NCI-H2081 (cell line): ENCODE measurements at regions not wholly inside any gene's neighbourhood (a gene's known extent, or its start where the extent isn't known, plus 50 kb on each side); places are given as distances from the start of the nearest gene placed in this dataset.

Experiments
- DNase-seq, 2 experiments: peaks; one replicate each; lab custom pipeline; 2025; lab: John Stamatoyannopoulos, UW

DNA sequence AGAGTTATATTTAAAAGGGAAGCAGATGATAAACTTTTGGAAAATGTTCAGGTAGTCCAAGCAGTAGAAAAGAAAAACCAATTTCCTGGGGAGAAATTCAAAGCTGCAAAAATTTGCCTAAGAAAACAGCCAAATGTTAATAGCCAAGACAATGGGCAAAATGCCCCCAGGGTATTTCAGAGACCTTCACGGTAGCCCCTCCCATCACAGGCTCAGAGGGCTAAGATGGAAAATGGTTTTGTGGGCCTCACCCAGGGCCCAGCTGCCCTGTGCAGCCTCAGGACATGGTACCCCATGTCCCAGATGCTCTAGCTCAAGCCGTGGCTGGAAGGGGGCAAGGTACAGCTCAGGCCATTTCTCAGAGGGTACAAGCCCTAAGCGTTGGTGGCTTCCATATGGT is 391.0 kb downstream of the ZIC4 start:
- no peak for DNase-seq

DNA sequence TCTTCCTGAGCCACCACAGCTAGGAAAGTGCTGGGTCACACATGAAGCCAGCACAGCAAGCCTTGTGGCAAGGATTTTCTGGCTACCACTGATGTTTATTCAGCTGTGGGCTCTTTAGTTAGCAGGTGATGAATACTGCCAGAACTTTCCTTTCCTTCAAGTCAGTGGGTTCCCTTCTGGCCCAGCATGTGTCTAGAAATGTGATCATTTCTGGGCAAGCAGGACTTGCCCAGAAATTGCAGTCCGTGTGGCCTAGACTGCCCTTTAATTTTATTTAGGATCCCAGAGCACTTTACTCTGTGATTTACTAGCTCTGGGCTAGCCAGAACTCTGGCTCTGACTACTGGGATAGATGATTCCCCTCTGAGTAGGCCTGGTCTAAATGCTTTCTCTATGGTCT is 397.5 kb downstream of the ZIC4 start:
- peak in 1 of 2 experiments; percentile 42 for DNase-seq

DNA sequence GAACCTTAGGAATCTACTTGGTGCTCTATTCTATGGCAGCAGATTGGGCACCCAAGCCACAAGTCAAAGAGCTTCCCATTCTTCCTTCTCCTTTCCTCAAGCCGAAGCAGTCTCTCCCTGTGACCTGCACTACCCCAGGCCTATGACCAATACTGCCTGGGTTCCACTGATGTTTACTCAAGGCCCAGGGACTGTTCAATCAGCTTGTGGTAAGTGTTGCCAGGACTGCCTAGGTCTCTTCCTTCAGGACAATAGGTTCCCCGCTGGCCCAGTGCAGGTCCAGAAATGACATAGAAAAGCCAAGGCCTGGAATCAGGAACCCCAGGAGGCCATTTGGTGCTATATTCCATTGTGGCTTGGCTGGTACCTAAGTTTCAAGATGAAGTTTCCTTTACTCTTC is 397.9 kb downstream of the ZIC4 start:
- DNase-seq: no peak

DNA sequence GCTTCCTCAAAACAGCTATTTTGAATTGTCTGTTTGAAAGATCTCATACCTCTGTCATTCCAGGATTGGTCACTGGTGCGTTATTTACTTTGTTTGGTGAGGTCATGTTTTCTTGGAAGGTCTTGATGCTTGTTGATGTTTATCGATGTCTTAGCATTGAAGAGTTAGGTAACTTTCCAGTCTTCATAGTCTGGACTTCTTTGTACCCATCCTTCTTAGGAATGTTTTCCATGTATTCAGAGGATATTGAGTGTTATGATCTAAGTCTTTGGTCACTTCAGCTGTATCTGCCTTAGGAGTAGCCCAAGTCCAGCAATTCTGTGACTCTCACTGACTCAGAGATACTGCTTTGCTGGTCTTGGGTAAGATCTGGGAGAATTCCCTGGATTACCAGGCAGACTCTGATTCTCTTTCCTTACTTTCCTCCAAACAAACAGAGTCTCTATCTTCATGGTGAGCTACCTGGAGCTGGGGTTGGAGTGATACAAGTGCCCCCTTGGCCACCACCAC is 398.6 kb downstream of the ZIC4 start:
- no peak for DNase-seq

DNA sequence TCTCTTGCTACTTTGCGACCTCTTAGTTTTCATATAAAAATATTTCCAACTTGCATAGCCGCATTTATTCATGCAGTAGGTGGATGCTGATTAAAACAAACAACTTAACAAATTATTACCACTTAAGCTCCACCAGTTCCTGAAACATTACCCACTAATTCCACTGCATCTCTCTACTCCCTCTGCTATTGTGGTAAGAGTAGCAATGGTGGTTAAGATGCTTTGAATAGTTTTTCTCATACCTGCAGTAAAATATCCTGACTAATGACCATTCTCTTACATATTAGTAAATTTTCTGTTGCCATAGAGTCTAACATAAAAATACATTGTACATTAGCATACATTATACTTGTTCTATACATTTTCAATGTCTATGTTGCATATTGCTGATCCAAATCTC is 397.6 kb upstream of the PLSCR5 start:
- no peak for DNase-seq

DNA sequence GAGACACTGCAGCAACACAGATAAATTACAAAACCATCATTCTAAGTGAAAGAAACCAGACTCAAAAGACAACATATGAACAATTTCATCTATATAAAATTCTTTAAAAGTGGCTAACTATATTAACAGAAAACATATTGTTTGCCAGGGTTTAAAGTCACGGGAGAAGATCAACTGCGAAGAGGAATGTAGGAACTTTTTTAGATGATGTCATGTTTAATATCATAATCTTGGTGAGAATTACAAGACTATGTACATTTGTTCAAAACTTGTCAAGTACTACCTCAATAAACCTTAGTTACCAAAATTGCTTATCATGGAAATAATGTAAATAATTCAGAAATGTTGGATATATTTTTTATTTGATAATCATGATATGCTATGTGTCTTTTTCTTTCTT is 395.1 kb upstream of the PLSCR5 start:
- DNase-seq: no peak

DNA sequence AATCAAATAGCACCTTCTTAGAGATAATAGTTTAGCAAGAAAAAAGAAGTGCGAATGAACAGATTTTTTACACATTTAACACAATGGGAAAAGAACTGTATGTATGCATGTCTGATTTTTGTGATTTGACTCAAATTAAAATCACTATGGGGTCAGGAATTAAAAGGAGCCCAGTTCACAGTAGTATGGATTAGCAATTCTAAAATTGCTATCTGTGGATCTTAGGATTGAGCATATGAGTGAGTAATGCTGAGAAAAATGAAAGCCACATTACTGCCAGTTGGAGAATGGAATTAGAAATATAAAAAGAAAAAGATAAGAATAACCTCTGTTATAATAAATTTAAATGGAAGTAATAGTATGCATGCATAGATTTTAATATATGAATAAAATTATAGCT is 386.8 kb upstream of the PLSCR5 start:
- DNase-seq: no peak

DNA sequence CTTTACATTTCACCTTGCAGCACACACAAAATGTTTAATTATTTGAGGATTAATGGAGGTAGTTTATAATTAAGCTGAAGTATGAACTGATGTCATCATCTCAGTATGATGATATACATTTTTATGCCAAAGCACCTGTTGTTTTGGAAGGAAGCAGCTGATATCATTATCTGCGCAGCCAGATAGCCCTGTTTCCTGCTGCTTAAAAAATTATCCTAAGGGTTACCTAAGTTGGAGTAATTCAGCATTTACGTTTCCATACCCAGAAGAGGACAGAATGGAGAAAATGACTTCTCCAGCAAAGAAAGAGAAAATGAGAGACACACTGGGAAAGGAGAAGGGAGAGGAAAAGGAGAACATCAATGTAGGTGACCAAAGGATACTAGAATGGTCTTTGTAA is 370.3 kb upstream of the PLSCR5 start:
- no peak for DNase-seq

DNA sequence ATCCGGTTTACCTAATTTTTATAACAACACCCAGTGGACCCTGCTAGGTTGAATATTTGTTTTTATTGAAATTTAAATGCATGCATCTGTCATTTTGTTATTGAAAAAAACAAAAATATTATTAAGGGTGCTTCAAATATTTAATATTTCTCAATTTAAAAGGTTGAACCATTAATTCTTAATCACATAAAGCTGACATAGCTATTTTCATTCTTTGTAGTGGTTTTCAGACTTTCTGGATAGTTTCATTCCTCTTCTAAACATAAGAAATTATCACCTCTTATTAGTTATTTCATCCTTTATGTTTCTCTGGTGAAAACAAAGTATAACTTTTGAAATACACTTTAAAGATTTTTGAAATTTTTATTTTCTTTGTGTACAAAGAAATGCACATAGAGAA is 369.9 kb upstream of the PLSCR5 start:
- DNase-seq: no peak

DNA sequence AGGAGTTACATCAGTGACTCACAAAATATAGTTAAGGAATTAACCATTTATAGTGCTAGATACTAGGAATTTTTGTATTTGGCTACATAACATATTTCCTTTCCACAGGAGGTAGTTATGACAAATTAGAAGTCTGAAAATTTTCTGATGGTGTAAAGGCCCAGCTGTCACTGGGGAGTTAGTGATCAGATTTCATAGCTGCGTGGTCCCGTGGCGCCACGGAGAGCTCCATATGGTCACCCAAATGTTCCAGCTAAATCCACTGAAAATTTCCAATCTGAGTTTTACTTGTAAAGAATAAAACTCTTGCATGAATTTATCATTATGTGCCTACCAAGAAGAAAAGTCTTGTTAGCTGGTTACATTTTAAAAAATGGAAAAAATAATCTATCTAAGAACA is 368.9 kb upstream of the PLSCR5 start:
- no peak for DNase-seq

DNA sequence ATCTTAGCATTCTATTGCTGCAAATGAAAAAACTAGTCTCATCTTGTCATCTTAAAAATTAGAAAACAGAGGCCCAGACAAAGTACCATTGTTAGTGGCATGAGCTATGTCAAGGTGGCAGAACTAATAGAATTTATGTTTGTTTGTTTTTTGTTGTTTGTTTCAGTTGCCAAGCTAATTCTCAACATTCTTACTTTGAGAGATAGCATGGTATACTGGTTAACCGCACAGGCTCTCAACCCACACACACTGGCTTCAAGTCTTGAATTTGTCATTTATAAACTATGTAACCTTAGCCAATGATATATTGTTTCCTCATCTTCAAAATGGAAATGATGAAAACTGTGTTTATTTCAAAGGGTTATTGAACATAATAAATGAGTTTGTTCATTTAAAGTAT is 367.6 kb upstream of the PLSCR5 start:
- DNase-seq: no peak

DNA sequence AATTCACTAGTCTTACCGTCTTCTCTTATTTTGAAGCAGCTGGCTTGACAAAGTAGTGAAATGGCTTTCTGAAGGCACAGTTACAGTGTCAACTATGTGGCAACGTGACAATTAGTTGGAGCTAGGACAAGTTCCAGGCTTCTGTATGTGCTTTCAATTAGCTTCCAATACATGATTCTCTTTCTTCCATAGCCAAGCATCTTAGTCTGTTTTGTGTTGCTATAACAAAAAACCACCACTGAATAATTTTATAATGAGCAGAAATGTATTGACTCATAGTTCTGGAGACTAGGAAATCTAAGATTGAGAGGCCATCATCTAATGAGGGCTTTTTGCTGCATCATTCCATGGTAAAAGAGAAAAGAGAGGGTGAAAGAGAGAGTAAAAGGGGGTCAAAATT is 365.1 kb upstream of the PLSCR5 start:
- no peak for DNase-seq

DNA sequence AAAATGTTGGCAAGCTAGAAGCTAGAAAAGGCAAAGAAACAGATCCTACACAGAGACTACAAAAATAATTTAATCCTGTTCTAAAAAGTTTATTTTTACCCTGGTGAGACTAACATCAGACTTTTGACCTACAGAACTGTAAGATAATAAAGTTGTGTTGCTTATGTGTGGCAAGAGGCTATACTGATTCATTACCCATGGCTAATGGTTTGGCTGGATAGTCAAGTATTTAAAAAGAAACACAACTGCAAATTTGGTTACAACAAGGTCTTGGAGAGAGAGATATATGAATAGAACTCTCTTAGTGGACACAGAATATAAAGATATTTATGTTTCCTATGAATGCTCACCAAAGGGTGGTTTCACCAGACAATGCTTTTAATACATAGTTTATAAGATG is 364.2 kb upstream of the PLSCR5 start:
- no peak for DNase-seq

DNA sequence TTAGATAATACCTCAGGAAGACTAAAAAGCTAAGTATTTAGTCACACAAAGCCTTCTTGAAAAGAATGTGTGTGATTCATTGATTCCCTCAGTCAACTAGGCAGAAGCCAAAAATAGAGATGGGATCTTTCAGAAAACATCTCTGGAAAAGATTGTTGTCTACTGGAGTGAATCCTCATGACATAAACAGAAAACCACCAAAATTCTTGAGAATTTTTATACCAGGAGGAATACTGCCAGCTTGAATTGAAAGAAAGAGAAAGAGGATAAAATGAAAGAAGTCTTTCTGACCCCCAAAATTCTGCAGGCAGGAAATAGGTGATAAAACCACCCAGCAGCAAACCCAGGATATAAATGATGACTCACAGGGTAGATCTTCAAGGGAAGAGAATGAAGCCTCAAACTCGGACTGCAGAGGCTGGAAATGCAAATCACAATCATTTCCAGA is 363.1 kb upstream of the PLSCR5 start:
- DNase-seq: no peak

DNA sequence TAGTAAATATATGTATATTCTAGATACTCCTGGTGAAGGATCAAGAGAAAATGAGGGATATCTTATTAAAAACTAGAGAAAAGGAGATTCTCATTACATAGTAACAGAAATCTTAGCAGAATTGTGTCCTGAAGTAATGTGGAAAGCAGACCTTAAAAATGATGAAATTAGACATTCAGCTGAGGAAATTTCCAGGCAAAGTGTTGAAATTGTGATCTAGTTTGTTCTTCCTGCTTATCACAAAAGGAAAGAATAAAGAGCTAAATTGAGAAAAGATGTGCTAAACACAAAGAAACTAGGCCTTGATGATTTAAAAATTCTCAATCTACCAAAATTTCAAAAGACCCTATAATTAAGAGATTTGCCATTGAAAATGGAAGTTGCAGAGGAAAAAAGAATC is 362.6 kb upstream of the PLSCR5 start:
- no peak for DNase-seq

DNA sequence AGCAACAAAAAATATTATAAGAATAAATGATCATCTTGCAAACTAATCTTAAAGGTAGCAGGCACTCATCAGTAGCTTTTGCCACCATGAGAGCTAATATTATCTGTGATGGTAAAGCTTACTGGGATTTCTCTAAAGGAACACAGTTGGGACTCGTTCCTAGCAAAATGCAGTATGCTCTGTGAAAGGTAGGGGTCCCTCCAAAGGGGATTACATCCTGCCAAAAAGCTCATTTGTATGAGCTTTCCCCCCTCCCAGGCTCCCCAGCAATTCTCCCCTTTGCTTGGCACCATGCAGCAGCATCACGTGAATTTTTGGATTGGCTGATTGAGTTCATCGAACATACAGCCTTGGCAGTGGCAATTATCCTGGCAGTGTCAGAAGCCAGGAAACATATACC is 361.0 kb upstream of the PLSCR5 start:
- no peak for DNase-seq

DNA sequence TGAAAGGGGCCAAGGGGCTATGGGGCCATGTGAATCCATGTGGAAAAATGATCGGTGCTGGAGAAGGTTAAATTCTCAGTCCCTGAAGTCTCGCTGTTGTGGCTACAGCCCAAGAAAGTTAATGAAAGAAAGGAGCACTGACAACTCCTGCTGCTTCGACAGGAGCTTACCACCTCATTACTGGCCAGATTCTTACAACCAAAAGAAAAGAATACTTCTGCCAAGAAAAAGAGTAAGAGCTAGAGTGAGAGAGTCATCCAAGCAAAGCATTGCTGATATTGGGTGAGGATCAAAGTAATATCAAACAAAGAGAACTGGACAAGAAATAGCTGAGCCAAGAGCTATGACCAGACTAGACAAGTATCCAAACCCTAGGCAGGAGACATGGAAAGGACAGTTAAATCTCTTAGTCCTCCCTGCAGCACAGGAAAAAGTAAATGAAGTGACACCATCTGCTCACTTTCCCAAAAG is 348.4 kb upstream of the PLSCR5 start:
- no peak for DNase-seq

DNA sequence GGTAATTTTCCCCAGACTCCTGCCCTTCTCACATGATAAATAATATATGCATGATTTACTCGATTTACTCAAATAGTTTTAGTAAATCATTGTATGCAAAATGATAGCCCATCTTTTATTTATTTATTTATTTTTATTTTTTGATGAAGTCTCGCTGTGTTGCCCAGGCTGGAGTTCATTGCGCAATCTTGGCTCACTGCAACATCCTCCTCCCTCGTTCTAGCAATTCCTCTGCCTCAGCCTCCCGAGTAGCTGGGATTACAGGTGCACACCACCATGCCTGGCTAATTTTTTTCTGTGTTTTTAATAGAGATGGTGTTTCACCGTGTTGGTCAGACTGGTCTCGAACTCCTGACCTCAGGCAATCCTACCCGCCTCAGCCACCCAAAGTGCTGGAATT is 343.8 kb upstream of the PLSCR5 start:
- DNase-seq: no peak

DNA sequence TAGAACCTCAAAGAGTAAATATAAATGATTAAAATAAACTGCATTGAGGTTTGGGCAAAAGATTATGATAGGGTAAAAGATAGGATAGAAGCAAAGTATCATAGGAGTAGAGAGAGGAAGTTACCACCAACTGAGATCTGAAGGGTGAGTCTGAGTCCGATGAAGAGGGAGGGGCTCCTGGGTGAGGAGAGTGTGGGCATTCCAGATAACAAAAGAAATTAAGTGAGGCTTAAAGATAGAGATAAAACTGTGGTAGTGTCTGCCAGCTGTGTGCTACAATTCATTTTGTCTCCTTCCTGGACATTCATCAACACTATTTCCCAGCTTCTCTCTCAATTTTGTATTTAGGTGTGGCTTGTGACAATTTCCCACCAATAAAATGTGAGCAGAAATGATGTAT is 343.0 kb upstream of the PLSCR5 start:
- no peak for DNase-seq

DNA sequence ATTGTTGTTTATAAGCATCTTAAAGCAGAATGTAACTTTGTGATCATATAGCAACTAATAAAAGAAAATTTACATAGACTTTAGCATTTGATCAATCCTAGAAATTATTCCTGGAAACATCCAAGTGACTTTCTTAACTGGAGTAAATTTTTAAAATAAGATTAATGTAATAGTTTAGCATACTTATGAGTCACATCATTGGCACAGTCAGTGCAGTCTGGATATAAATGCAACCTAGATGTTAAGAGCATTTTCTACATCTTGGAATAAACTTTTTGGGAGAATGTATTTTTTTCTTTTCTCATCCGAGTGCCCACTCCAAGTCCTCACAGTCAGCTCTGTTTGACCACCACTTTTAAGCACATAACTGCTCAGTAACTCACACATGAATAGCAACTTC is 324.6 kb upstream of the PLSCR5 start:
- DNase-seq: no peak

DNA sequence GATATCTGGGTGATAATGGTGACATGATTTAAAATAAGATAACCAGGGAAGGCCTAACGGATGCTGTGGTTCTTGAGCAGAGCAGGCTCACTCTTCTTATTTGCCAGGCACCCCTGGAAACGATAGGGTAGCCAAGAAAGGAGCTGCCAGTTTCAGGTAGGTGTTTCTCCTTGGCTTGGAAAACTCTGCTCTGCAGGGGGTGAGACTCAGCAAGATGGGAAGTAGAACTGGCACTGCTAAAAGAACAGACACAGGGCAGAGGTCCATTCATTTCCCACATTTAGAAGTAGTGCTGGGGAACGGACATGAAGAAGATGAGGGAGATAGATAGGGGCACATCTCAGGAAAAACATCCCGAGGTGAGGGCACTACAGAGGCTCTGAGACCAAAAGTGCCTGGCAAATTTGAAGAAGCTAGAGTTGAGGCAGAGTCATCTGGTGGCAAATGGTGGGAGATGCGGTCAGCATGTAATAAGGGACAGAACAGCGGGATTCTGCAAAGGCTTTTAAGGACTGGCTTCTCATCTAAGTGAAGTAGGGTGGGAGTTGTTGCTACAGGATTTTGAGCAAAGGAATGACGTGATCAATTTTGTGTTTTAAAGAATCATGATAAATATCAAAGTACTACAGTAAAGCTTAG is 323.4 kb upstream of the PLSCR5 start:
- no peak for DNase-seq

DNA sequence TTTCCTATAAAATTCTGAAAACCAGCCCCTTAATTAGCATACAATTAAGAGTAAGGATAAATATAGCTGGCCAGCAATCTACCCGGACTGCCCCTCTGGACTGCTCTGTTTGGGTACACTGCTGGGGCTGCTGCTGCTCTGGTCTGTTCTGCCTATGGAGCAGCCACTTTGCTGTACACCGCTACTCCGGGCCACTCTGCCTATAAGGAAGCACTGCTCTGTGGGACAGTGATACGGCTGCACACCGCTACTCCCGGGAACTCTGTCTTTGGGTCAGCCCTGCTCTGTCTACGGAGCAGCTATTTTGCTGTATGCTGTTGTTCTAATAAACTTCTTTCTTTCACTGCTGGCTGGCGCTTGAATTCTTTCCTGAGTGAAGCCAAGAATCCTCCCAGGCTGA is 316.5 kb upstream of the PLSCR5 start:
- DNase-seq: no peak

DNA sequence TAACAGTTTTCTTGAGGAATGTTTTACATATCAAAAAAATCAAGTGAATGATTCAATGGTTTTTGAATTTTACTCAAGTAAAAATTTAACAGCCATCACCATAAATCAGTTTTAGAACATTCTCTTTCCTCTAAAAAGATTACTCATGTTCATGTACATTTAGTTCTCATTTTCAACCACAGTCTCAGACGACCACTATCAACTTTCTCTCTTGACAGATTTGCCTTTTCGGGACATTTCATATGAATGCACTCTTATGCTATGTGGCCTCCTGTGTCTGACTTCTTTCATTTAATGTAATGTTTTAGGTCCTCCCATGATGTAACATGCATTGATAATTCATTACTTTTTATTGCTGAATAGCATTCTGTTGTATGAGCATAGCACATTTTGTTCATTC is 309.3 kb upstream of the PLSCR5 start:
- DNase-seq: no peak

DNA sequence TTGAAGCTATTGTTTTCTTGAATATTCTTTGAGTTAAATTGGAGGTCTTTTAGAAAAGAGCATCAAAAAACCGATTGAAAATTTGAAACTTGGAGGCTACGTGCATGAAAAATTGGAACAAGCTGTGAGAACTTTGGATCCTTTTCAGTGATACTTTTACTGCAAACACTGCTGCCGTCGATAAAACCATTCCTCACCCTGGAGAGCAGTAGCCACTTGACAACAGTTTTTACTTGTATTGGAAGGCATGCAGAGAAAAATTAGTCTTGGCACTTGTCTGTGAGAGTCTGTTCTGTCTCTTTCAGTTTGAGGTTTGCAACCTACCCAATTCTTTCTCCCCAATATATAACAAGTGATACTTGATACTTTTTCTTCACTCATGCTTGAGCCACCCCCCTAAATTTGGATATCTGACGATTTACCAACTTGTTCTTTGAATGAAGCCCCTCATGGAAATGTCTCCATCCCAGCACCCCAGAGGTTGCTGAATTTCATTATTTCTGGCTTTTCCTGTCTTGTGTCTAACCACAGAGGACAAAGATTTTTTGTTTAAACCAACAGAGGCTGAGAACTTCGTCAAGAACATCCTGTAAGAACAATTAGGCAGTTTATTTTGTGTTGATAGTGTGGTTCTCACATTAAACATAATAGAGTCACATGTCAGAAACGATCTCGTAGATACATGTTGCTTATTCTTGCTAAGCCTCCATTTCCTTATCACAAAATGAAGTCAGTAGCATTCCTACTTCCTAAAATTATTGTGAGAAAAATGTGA is 307.3 kb upstream of the PLSCR5 start:
- DNase-seq: no peak
